Transverse colon (tissue), 4 donors: ENCODE measurements at regions not wholly inside any gene's neighbourhood (a gene's known extent, or its start where the extent isn't known, plus 50 kb on each side); places are given as distances from the start of the nearest gene placed in this dataset.

Experiments used
- DNase-seq: peaks from one replicate; pipeline ENCODE4 v3.0.0-alpha.2; 2019
- H3K27ac ChIP-seq, 4 donors: fragments of 200-600 bp; sonication (generic); 2 replicates each; pipeline ENCODE4 v1.5.1; 2016 to 2018; ENCODE audit warnings: inconsistent platforms in 4 of 4
- H3K27me3 ChIP-seq: fragments of 200-600 bp; sonication (generic); 2 replicates; pipeline ENCODE4 v1.5.1; 2017; ENCODE audit warnings: inconsistent platforms
- H3K36me3 ChIP-seq, 4 donors: fragments of 200-600 bp; sonication (generic); 2 replicates each; pipeline ENCODE4 v1.5.1; 2017 to 2019; ENCODE audit warnings: inconsistent platforms in 4 of 4
- H3K4me1 ChIP-seq, 4 donors: fragments of 200-600 bp; sonication (generic); 2 replicates each; pipeline ENCODE4 v1.5.1; 2017 to 2020; ENCODE audit warnings: inconsistent platforms in 4 of 4
- H3K4me3 ChIP-seq, 4 donors: fragments of 200-600 bp; sonication (generic); 1 replicate in 1 of 4; 2 replicates in 3 of 4; pipeline versions ENCODE4 v1.5.1 to v1.6.1; 2017 to 2019; ENCODE audit warnings: inconsistent platforms in 4 of 4
- H3K9me3 ChIP-seq, 2 donors: fragments of 200-600 bp; sonication (generic); 2 replicates each; pipeline ENCODE4 v1.5.1; 2017 to 2019; ENCODE audit warnings: inconsistent platforms in 2 of 2
- EP300 ChIP-seq: sonication (generic); formaldehyde crosslinking; IDR thresholded peaks from one replicate; pipeline ENCODE4 v1.6.1; 2017; ENCODE audit warnings: antibody characterized with exemption, low read depth
- POLR2A ChIP-seq: fragments of 450-650 bp; IDR thresholded peaks from one replicate; pipeline ENCODE4 v1.6.1; 2016; ENCODE audit warnings: antibody characterized with exemption, mild to moderate bottlenecking, moderate library complexity
- POLR2AphosphoS5 ChIP-seq, 3 donors: sonication (generic); formaldehyde crosslinking; IDR thresholded peaks; one replicate each; pipeline ENCODE4 v1.6.1; 2016; ENCODE audit warnings: antibody characterized with exemption in 3 of 3
- WGBS, 2 donors: methylation state at CpG; one replicate each; pipeline ENCODE4 v1.1.5; 2018; ENCODE audit warnings: low coverage in 1 of 2; 5-methylcytosine and 5-hydroxymethylcytosine counted together
- in situ Hi-C, 4 donors: fragments of 200-750 bp; cut with MboI; loops; one replicate each; pipeline versions ENCODE4 v1.15.0 to v1.15.1; 2017; ENCODE audit warnings: low sequenced_read_pairs in 3 of 4, low pct_ligation_motif_present in 1 of 4, low pct_unique_long_range_greater_than_20kb in 1 of 4
- intact Hi-C: fragments of 100-400 bp; cut with DNase I; formaldehyde crosslinking; loops from one replicate; pipeline ENCODE4 v1.15.1; 2023; ENCODE audit warnings: low total_unique reads
- TF ChIP-seq, protein P1 (sequence below), 5 experiments: fragments of 200-600 bp in 3 of 5; fragments of 450-650 bp in 2 of 5; sonication (generic) in 3 of 5; IDR thresholded peaks; 1 replicate in 2 of 5; 2 replicates in 3 of 5; pipeline ENCODE4 v1.5.1; 2016 to 2017; ENCODE audit warnings: antibody characterized with exemption in 5 of 5, inconsistent platforms in 3 of 5, mild to moderate bottlenecking in 2 of 5, moderate library complexity in 1 of 5

DNA sequence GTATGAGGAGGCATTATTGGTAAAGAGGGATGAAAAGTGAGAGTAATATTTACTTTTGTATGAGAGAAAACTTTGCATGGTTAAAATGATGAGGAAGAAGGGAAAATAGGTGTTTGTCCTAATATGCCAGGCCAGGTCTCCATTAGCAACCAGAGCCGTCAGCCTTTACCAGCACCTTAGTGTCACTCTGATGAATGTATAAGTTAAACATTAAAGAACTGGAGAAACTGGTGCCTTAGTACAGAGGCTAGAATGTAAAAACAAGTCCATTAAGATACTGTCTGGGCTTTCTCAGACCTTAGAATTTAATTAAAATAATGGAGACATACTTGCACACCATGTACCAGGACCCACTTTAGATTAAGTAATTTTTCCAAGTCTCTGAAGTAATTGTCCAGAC is 222.3 kb downstream of the FAM47A start:
- Histone ChIP-seq H3K27me3 (no peaks in the 10 kb centered on the region), H3K4me3 (no peak overlapping the region), H3K27ac (no peak overlapping the region), H3K9me3 (no peaks in the 10 kb centered on the region), H3K4me1 (no peaks in the 10 kb centered on the region), H3K36me3 (no peaks in the 10 kb centered on the region)
- no peak for DNase-seq
- intact Hi-C loops (no loop called here), in situ Hi-C loops (no loop called here)
- WGBS, 2 donors: 60% methylated on average over 1 of the region's 1 CpG; no CpG with 5 or more reads in 1 of the 2 donors
- TF ChIP-seq POLR2AphosphoS5 (IDR thresholded peaks at IDR 0.05) (no peak), POLR2A (no peak), EP300 (no peak)
- TF ChIP-seq, protein P1, sequence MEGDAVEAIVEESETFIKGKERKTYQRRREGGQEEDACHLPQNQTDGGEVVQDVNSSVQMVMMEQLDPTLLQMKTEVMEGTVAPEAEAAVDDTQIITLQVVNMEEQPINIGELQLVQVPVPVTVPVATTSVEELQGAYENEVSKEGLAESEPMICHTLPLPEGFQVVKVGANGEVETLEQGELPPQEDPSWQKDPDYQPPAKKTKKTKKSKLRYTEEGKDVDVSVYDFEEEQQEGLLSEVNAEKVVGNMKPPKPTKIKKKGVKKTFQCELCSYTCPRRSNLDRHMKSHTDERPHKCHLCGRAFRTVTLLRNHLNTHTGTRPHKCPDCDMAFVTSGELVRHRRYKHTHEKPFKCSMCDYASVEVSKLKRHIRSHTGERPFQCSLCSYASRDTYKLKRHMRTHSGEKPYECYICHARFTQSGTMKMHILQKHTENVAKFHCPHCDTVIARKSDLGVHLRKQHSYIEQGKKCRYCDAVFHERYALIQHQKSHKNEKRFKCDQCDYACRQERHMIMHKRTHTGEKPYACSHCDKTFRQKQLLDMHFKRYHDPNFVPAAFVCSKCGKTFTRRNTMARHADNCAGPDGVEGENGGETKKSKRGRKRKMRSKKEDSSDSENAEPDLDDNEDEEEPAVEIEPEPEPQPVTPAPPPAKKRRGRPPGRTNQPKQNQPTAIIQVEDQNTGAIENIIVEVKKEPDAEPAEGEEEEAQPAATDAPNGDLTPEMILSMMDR (IDR thresholded peaks at IDR 0.05): no peak

- Histone ChIP-seq H3K27me3 (no peaks in the 10 kb centered on the region), H3K4me3 (no peak overlapping the region), H3K27ac (no peak overlapping the region), H3K36me3 (no peaks in the 10 kb centered on the region), H3K4me1 (no peaks in the 10 kb centered on the region), H3K9me3 (no peaks in the 10 kb centered on the region)
- no peak for DNase-seq
- intact Hi-C loops (no loop called here), in situ Hi-C loops (no loop called here)
- TF ChIP-seq, protein P1 (IDR thresholded peaks at IDR 0.05): no peak
- TF ChIP-seq EP300 (no peak), POLR2A (no peak), POLR2AphosphoS5 (IDR thresholded peaks at IDR 0.05) (no peak)
- 52 to 59% methylated on average over 2 to 5 of the region's 5 CpGs for WGBS, 2 donors
These were observed 223.2 kb downstream of the FAM47A start for GRCh38 chrX:33908898-33909297.

DNA sequence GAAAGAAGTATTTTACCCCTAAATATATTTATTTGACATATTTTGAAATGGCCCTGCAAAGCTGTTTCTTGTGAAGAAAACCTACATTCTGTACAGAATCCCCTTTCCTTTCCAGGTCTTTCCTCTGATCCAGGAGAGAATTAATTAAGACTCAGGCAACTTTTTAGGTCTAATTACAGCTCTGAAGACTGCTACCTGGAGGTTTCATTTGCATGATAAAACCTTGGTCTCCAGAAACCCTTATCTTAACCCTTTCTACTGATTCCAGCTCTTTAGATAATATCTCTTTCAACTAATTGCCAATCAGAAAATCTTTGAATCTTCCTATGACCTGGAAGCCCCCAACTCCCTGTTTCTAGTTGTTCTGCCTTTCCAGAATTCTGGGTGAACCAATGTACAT is 224.0 kb downstream of the FAM47A start:
- no peak overlapping the region for H3K4me3 ChIP-seq
- TF ChIP-seq POLR2A (no peak), EP300 (no peak), POLR2AphosphoS5 (IDR thresholded peaks at IDR 0.05) (no peak)
- TF ChIP-seq, protein P1 (IDR thresholded peaks at IDR 0.05): no peak
- DNase-seq: no peak
- no peaks in the 10 kb centered on the region for H3K9me3 ChIP-seq
- no peaks in the 10 kb centered on the region for H3K4me1 ChIP-seq
- no peak overlapping the region for H3K27ac ChIP-seq
- no peaks in the 10 kb centered on the region for H3K27me3 ChIP-seq
- H3K36me3 ChIP-seq: no peaks in the 10 kb centered on the region
- intact Hi-C loops (no loop called here), in situ Hi-C loops (no loop called here)

DNA sequence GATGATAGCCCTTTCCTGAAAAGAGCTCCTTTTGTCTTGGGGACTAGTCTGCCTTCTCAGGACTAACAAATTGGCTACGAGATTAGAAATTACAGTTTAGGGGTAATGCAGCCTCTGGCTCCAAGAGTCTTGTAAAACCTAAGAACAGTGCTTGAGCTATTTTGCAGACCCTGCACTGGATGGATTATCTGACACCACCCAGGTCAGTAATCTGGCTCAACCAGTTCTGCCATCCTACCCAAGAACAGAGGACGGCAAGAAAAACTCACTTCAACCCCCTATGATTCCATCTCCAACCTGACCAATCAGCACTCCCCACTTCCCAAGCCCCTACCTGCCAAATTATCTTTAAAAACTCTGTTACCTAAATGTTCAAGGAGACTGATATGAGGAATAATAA is 225.1 kb downstream of the FAM47A start:
- in situ Hi-C loops (no loop called here), intact Hi-C loops (no loop called here)
- H3K27me3 ChIP-seq: no peaks in the 10 kb centered on the region
- no peaks in the 10 kb centered on the region for H3K9me3 ChIP-seq
- WGBS, 2 donors: 46% methylated on average over 2 of the region's 2 CpGs; no CpG with 5 or more reads in 1 of the 2 donors
- TF ChIP-seq POLR2A: no peak
- H3K4me1 ChIP-seq: no peaks in the 10 kb centered on the region
- DNase-seq: no peak
- H3K36me3 ChIP-seq: no peaks in the 10 kb centered on the region
- no peak overlapping the region for H3K27ac ChIP-seq
- H3K4me3 ChIP-seq: no peak overlapping the region

- Histone ChIP-seq H3K4me3 (no peak overlapping the region), H3K27ac (no peak overlapping the region), H3K9me3 (no peaks in the 10 kb centered on the region), H3K27me3 (no peaks in the 10 kb centered on the region), H3K36me3 (no peaks in the 10 kb centered on the region), H3K4me1 (no peaks in the 10 kb centered on the region)
- intact Hi-C loops (no loop called here), in situ Hi-C loops (no loop called here)
- TF ChIP-seq, protein P1 (IDR thresholded peaks at IDR 0.05): no peak
- WGBS, 2 donors: 34% methylated on average over 2 of the region's 2 CpGs; no CpG with 5 or more reads in 1 of the 2 donors
- DNase-seq: no peak
These were observed 239.4 kb downstream of the FAM47A start for GRCh38 chrX:33892670-33893069.
